ENCODE measurements at regions not wholly inside any gene's neighbourhood (a gene's known extent, or its start where the extent isn't known, plus 50 kb on each side); places are given as distances from the start of the nearest gene placed in this dataset.
A peak's percentile ranks its signal among the peaks of the same experiment; 100 is the strongest.

GRCh38 chr11:100575860-100576717 is 111.0 kb upstream of the ARHGAP42 start:
- DNase-seq (ENCODE audit: low spot score) = peak; percentile 40
- peak; percentile 75 for TF ChIP-seq CTCF (IDR thresholded peaks at IDR 0.05; ENCODE audit: extremely low read depth, insufficient read depth, missing control alignments)
- in situ Hi-C loops (cut with MboI; ENCODE audit: low pct_unique_long_range_greater_than_20kb, low sequenced_read_pairs, unreplicated experiment) = loop anchor here (25.0 kb wide), 1 partner anchor 286 kb away; no protein-coding TSS in a partner anchor

GRCh38 chr11:100576718-100577021 is 110.4 kb upstream of the ARHGAP42 start:
- no peak for TF ChIP-seq CTCF (IDR thresholded peaks at IDR 0.05; ENCODE audit: extremely low read depth, insufficient read depth, missing control alignments)
- in situ Hi-C loops (cut with MboI; ENCODE audit: low pct_unique_long_range_greater_than_20kb, low sequenced_read_pairs, unreplicated experiment) = loop anchor here (25.0 kb wide), 1 partner anchor 286 kb away; no protein-coding TSS in a partner anchor

GRCh38 chr11:100578831-100579311 is 108.2 kb upstream of the ARHGAP42 start:
- no peak for TF ChIP-seq CTCF (IDR thresholded peaks at IDR 0.05; ENCODE audit: extremely low read depth, insufficient read depth, missing control alignments)
- in situ Hi-C loops (cut with MboI; ENCODE audit: low pct_unique_long_range_greater_than_20kb, low sequenced_read_pairs, unreplicated experiment) = loop anchor here (25.0 kb wide), 1 partner anchor 283 kb away; no protein-coding TSS in a partner anchor
- DNase-seq (ENCODE audit: low spot score) = no peak

More at GRCh38 chr11:100576718-100577021, 110.4 kb upstream of the ARHGAP42 start:
- no peak for DNase-seq (ENCODE audit: low spot score)

- no peak for TF ChIP-seq CTCF (IDR thresholded peaks at IDR 0.05; ENCODE audit: extremely low read depth, insufficient read depth, missing control alignments)
- in situ Hi-C loops (cut with MboI; ENCODE audit: low pct_unique_long_range_greater_than_20kb, low sequenced_read_pairs, unreplicated experiment) = loop anchor here (10.0 to 25.0 kb wide), 2 partner anchors 281 to 343 kb away; no protein-coding TSS in a partner anchor
- no peak for DNase-seq (ENCODE audit: low spot score)
Observed at GRCh38 chr11:100581318-100581717, 105.8 kb upstream of the ARHGAP42 start.

- no peak for DNase-seq (ENCODE audit: low spot score)
- TF ChIP-seq CTCF (IDR thresholded peaks at IDR 0.05; ENCODE audit: extremely low read depth, insufficient read depth, missing control alignments) = no peak
- in situ Hi-C loops (cut with MboI; ENCODE audit: low pct_unique_long_range_greater_than_20kb, low sequenced_read_pairs, unreplicated experiment) = loop anchor here (10.0 to 25.0 kb wide), 2 partner anchors 278 to 340 kb away; no protein-coding TSS in a partner anchor
Observed at GRCh38 chr11:100584201-100584985, 102.7 kb upstream of the ARHGAP42 start.

GRCh38 chr11:100585728-100586127 is 101.4 kb upstream of the ARHGAP42 start:
- no peak for TF ChIP-seq CTCF (IDR thresholded peaks at IDR 0.05; ENCODE audit: extremely low read depth, insufficient read depth, missing control alignments)
- in situ Hi-C loops (cut with MboI; ENCODE audit: low pct_unique_long_range_greater_than_20kb, low sequenced_read_pairs, unreplicated experiment) = loop anchor here (10.0 to 25.0 kb wide), 2 partner anchors 277 to 339 kb away; no protein-coding TSS in a partner anchor
- no peak for DNase-seq (ENCODE audit: low spot score)

Measured in GM13977 (cell line).